ENCODE measurements at regions not wholly inside any gene's neighbourhood (a gene's known extent, or its start where the extent isn't known, plus 50 kb on each side); places are given as distances from the start of the nearest gene placed in this dataset.

GRCh38 chr18:32553174-32553573, 82.5 kb upstream of the GAREM1 start:
- Mint-ChIP-seq H3K27ac (no peak overlapping the region), H3K9me3 (no peaks in the 10 kb centered on the region)

GRCh38 chr18:32552421-32553030, 81.8 kb upstream of the GAREM1 start:
- Mint-ChIP-seq H3K9me3 (no peaks in the 10 kb centered on the region), H3K36me3 (no peaks in the 10 kb centered on the region)

More at GRCh38 chr18:32553174-32553573, 82.5 kb upstream of the GAREM1 start:
- H3K36me3 Mint-ChIP-seq, result no peaks in the 10 kb centered on the region
- H3K4me1 Mint-ChIP-seq, result no peaks in the 10 kb centered on the region
- H3K27me3 Mint-ChIP-seq, result peaks cover 1% of the 10 kb centered on the region
- H3K4me3 Mint-ChIP-seq, result no peak overlapping the region

GRCh38 chr18:32550963-32551362, 80.3 kb upstream of the GAREM1 start:
- Mint-ChIP-seq H3K4me1 (no peaks in the 10 kb centered on the region), H3K27ac (no peak overlapping the region), H3K36me3 (no peaks in the 10 kb centered on the region), H3K27me3 (peaks cover 1% of the 10 kb centered on the region), H3K4me3 (no peak overlapping the region), H3K9me3 (no peaks in the 10 kb centered on the region)

More at GRCh38 chr18:32552421-32553030, 81.8 kb upstream of the GAREM1 start:
- H3K4me1 Mint-ChIP-seq, result no peaks in the 10 kb centered on the region
- H3K27ac Mint-ChIP-seq, result no peak overlapping the region
- H3K4me3 Mint-ChIP-seq, result no peak overlapping the region
- H3K27me3 Mint-ChIP-seq, result peaks cover 1% of the 10 kb centered on the region

- no peaks in the 10 kb centered on the region for H3K4me1 Mint-ChIP-seq
- no peak overlapping the region for H3K4me3 Mint-ChIP-seq
- no peaks in the 10 kb centered on the region for H3K9me3 Mint-ChIP-seq
- H3K36me3 Mint-ChIP-seq, result no peaks in the 10 kb centered on the region
- no peak overlapping the region for H3K27ac Mint-ChIP-seq
- peaks cover 1% of the 10 kb centered on the region for H3K27me3 Mint-ChIP-seq
These were observed 78.8 kb upstream of the GAREM1 start for GRCh38 chr18:32549248-32550110.

GRCh38 chr18:32548688-32549087, 78.0 kb upstream of the GAREM1 start:
- Mint-ChIP-seq H3K4me1 (no peaks in the 10 kb centered on the region), H3K36me3 (no peaks in the 10 kb centered on the region), H3K27ac (no peak overlapping the region), H3K9me3 (no peaks in the 10 kb centered on the region), H3K4me3 (no peak overlapping the region), H3K27me3 (peaks cover 1% of the 10 kb centered on the region)

- no peaks in the 10 kb centered on the region for H3K4me1 Mint-ChIP-seq
- H3K27ac Mint-ChIP-seq, result no peak overlapping the region
- H3K9me3 Mint-ChIP-seq, result no peaks in the 10 kb centered on the region
- H3K4me3 Mint-ChIP-seq, result no peak overlapping the region
- H3K27me3 Mint-ChIP-seq, result peaks cover 3% of the 10 kb centered on the region
- no peaks in the 10 kb centered on the region for H3K36me3 Mint-ChIP-seq
These were observed 74.9 kb upstream of the GAREM1 start for GRCh38 chr18:32545631-32546030.

- peaks cover 3% of the 10 kb centered on the region for H3K27me3 Mint-ChIP-seq
- no peaks in the 10 kb centered on the region for H3K36me3 Mint-ChIP-seq
- H3K9me3 Mint-ChIP-seq, result no peaks in the 10 kb centered on the region
- H3K4me3 Mint-ChIP-seq, result no peak overlapping the region
- H3K27ac Mint-ChIP-seq, result no peak overlapping the region
- H3K4me1 Mint-ChIP-seq, result no peaks in the 10 kb centered on the region
These were observed 73.4 kb upstream of the GAREM1 start for GRCh38 chr18:32544088-32544487.

- no peaks in the 10 kb centered on the region for H3K9me3 Mint-ChIP-seq
- no peaks in the 10 kb centered on the region for H3K36me3 Mint-ChIP-seq
- H3K4me3 Mint-ChIP-seq, result no peak overlapping the region
- no peaks in the 10 kb centered on the region for H3K4me1 Mint-ChIP-seq
- H3K27me3 Mint-ChIP-seq, result peaks cover 3% of the 10 kb centered on the region
- no peak overlapping the region for H3K27ac Mint-ChIP-seq
These were observed 71.6 kb upstream of the GAREM1 start for GRCh38 chr18:32542221-32542798.

GRCh38 chr18:32530947-32531651, 60.4 kb upstream of the GAREM1 start:
- Mint-ChIP-seq H3K4me1 (no peaks in the 10 kb centered on the region), H3K36me3 (no peaks in the 10 kb centered on the region), H3K27ac (no peak overlapping the region), H3K4me3 (no peak overlapping the region), H3K9me3 (peaks cover 0 to 2% (median 0%) of the 10 kb centered on the region in 3 donors), H3K27me3 (no peaks in the 10 kb centered on the region)

GRCh38 chr18:32529722-32530420, 59.2 kb upstream of the GAREM1 start:
- Mint-ChIP-seq H3K4me3 (no peak overlapping the region), H3K36me3 (no peaks in the 10 kb centered on the region), H3K27ac (no peak overlapping the region), H3K27me3 (no peaks in the 10 kb centered on the region), H3K4me1 (no peaks in the 10 kb centered on the region), H3K9me3 (no peaks in the 10 kb centered on the region)

- peaks cover 1% of the 10 kb centered on the region for H3K27me3 Mint-ChIP-seq
- H3K9me3 Mint-ChIP-seq, result peaks cover 0 to 2% (median 0%) of the 10 kb centered on the region in 3 donors
- H3K27ac Mint-ChIP-seq, result no peak overlapping the region
- H3K4me1 Mint-ChIP-seq, result no peaks in the 10 kb centered on the region
- H3K36me3 Mint-ChIP-seq, result peaks cover 1% of the 10 kb centered on the region
- H3K4me3 Mint-ChIP-seq, result no peak overlapping the region
These were observed 50.1 kb upstream of the GAREM1 start for GRCh38 chr18:32520771-32521170.
